ENCODE measurements at regions not wholly inside any gene's neighbourhood (a gene's known extent, or its start where the extent isn't known, plus 50 kb on each side); places are given as distances from the start of the nearest gene placed in this dataset.

DNA sequence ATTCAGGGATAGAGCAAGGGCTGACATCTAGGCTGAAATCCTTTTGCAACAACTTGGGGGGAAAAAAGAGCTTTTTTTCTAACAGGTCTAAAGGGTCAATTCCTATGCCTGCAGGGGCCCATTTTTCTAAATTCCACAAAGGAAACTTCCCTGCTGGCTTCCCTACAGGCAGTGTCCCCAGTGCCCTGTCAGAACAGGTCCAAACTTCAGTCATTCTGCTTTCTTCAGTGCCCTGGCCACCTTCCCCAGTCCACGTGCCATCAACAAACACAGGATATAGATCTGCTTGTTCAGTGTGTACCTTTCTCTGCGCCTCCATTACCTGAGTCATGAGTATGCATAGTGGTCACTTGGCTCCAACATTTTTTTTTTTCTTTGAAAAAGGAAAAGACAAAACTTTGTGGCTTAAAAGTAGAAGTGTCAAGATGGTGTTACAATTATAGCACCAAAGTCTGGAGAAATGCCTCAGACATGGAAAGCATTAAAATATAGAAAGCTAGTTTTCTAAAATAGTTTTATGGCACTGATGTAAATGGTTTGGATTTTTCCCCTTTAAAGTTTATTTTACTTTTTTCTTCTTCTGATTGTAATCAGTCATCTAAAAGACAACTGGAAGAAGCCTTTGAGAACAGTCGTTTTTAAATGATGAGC, 84.0 kb upstream of the JADE1 start:
- H2AFZ ChIP-seq = no peak overlapping the region

GRCh38 chr4:128722911-128723310, 86.6 kb upstream of the JADE1 start:
- H3K79me2 ChIP-seq = no peaks in the 10 kb centered on the region
- no peak overlapping the region for H3K27ac ChIP-seq
- TF ChIP-seq EZH2phosphoT487 (IDR thresholded peaks at IDR 0.05; ENCODE audit: low read depth, severe bottlenecking, unreplicated experiment) (no peak), CTCF (IDR thresholded peaks at IDR 0.05; ENCODE audit: poor library complexity) (no peak), EZH2 (IDR thresholded peaks at IDR 0.05; ENCODE audit: borderline replicate concordance) (no peak)
- no peaks in the 10 kb centered on the region for H3K27me3 ChIP-seq
- no peak overlapping the region for H3K4me3 ChIP-seq
- H3K4me2 ChIP-seq = no peak overlapping the region
- H3K9me3 ChIP-seq (ENCODE audit: low read depth) = no peaks in the 10 kb centered on the region
- no peak for DNase-seq (ENCODE audit: low spot score)
- H2AFZ ChIP-seq = no peak overlapping the region
- 75% methylated on average over 2 of the region's 2 CpGs for WGBS (ENCODE audit: low lambda C conversion rate, missing lambda C conversion rate)
- H3K4me1 ChIP-seq (ENCODE audit: insufficient read depth) = peaks cover 13% of the 10 kb centered on the region
- H3K9me2 ChIP-seq (replicated peaks; ENCODE audit: insufficient read depth) = no peaks in the 10 kb centered on the region
- H4K20me1 ChIP-seq (ENCODE audit: insufficient read depth, poor library complexity, severe bottlenecking) = no peaks in the 10 kb centered on the region
- no peaks in the 10 kb centered on the region for H3K36me3 ChIP-seq (replicated peaks; ENCODE audit: insufficient read depth, low read depth)

More for the DNA sequence above, 84.0 kb upstream of the JADE1 start:
- H3K9me3 ChIP-seq (ENCODE audit: low read depth) = no peaks in the 10 kb centered on the region
- H3K36me3 ChIP-seq (replicated peaks; ENCODE audit: insufficient read depth, low read depth) = no peaks in the 10 kb centered on the region
- TF ChIP-seq EZH2phosphoT487 (IDR thresholded peaks at IDR 0.05; ENCODE audit: low read depth, severe bottlenecking, unreplicated experiment) (no peak), CTCF (IDR thresholded peaks at IDR 0.05; ENCODE audit: poor library complexity) (no peak), EZH2 (IDR thresholded peaks at IDR 0.05; ENCODE audit: borderline replicate concordance) (no peak)
- no peaks in the 10 kb centered on the region for H3K9me2 ChIP-seq (replicated peaks; ENCODE audit: insufficient read depth)
- H3K79me2 ChIP-seq = no peaks in the 10 kb centered on the region
- H3K4me2 ChIP-seq = no peak overlapping the region
- WGBS (ENCODE audit: low lambda C conversion rate, missing lambda C conversion rate) = 29% methylated on average over 3 of the region's 3 CpGs
- no peak overlapping the region for H3K4me3 ChIP-seq
- no peaks in the 10 kb centered on the region for H4K20me1 ChIP-seq (ENCODE audit: insufficient read depth, poor library complexity, severe bottlenecking)
- peak; percentile 47 for DNase-seq (ENCODE audit: low spot score)
- H3K27me3 ChIP-seq = no peaks in the 10 kb centered on the region
- peak overlapping the region; percentile 1 for H3K27ac ChIP-seq
- H3K4me1 ChIP-seq (ENCODE audit: insufficient read depth) = peaks cover 18% of the 10 kb centered on the region

DNA sequence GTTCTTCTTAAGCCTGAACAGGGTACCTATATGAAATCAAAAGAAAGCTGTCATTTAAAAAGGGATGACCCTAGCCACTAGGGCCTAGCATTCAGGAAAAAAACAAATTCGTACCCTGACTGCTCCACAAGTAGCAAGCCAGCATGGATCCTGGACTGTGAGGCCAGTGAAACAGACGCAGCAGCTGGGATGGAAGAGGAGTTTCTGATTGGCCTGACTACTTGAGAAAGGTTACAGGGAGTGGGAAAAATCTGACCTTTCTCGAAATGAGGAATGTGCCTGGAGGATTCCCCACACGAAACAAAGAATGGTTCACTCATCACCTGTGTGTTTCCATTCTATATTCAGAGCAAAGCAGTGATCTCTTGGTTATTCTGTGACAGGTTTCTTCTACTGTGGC, 87.6 kb upstream of the JADE1 start:
- WGBS (ENCODE audit: low lambda C conversion rate, missing lambda C conversion rate) = 52% methylated on average over 4 of the region's 4 CpGs
- Histone ChIP-seq H3K9me3 (ENCODE audit: low read depth) (no peaks in the 10 kb centered on the region), H2AFZ (peak overlapping the region; percentile 34), H3K79me2 (no peaks in the 10 kb centered on the region), H4K20me1 (ENCODE audit: insufficient read depth, poor library complexity, severe bottlenecking) (no peaks in the 10 kb centered on the region), H3K36me3 (replicated peaks; ENCODE audit: insufficient read depth, low read depth) (no peaks in the 10 kb centered on the region), H3K9me2 (replicated peaks; ENCODE audit: insufficient read depth) (no peaks in the 10 kb centered on the region), H3K27me3 (no peaks in the 10 kb centered on the region), H3K27ac (no peak overlapping the region), H3K4me3 (no peak overlapping the region), H3K4me2 (no peak overlapping the region), H3K4me1 (ENCODE audit: insufficient read depth) (peaks cover 3% of the 10 kb centered on the region)
- DNase-seq (ENCODE audit: low spot score) = no peak
- TF ChIP-seq EZH2phosphoT487 (IDR thresholded peaks at IDR 0.05; ENCODE audit: low read depth, severe bottlenecking, unreplicated experiment) (no peak), EZH2 (IDR thresholded peaks at IDR 0.05; ENCODE audit: borderline replicate concordance) (no peak), CTCF (IDR thresholded peaks at IDR 0.05; ENCODE audit: poor library complexity) (no peak)

Measured in hepatocyte (in vitro differentiated cells).